Astrocyte (in vitro differentiated cells and primary cell): ENCODE measurements at regions not wholly inside any gene's neighbourhood (a gene's known extent, or its start where the extent isn't known, plus 50 kb on each side); places are given as distances from the start of the nearest gene placed in this dataset.

ENCODE experiments used
- CTCF ChIP-seq: IDR thresholded peaks from 2 replicates; pipeline ENCODE4 v1.5.1; 2011; ENCODE audit warnings: low read depth, mild to moderate bottlenecking, inconsistent platforms, low read length, moderate library complexity; ENCODE audit not compliant: insufficient read depth
- EZH2 ChIP-seq: IDR thresholded peaks from 2 replicates; pipeline ENCODE4 v1.6.1; 2012; ENCODE audit warnings: mild to moderate bottlenecking, low read length, inconsistent platforms; ENCODE audit not compliant: insufficient read depth

GRCh38 chr5:175308701-175309100 is 135.3 kb downstream of the DRD1 start:
- no peak for TF ChIP-seq EZH2
- TF ChIP-seq CTCF = no peak
